ENCODE measurements at regions not wholly inside any gene's neighbourhood (a gene's known extent, or its start where the extent isn't known, plus 50 kb on each side); places are given as distances from the start of the nearest gene placed in this dataset.
"Not testable (repeated sequence)": the region's sequence is repeated elsewhere in the genome, so short reads cannot be mapped to it uniquely, and the experiment has no call there.

DNA sequence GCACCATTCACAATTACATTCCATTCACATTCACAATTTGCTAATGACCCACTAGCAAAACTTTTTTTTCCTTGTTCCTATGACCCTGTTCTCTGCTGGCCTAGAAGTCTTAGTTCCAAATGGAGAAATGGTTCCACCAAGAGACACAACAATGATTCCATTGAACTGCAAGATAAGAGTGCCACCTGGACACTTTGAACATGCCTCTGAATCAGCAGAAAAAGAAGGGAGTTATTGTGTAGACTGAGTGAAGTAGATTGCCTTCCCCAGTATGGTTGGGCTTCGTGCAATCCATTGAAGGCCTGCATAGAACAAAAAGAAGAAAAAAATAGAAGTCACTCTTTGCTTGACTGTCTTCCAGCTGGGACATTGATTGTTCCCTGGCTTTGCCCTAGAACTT is 133.8 kb upstream of the PMCH start:
- POLR2A ChIA-PET, result no interaction called here
- Mint-ChIP-seq H3K4me1 (ENCODE audit: insufficient read depth, unreplicated experiment) (no peaks in the 10 kb centered on the region), H3K4me3 (ENCODE audit: unreplicated experiment) (no peak overlapping the region), H3K9me3 (ENCODE audit: unreplicated experiment) (peaks cover 13% of the 10 kb centered on the region), H3K27me3 (ENCODE audit: insufficient read depth, unreplicated experiment) (no peaks in the 10 kb centered on the region), H3K36me3 (ENCODE audit: insufficient read depth, unreplicated experiment) (no peaks in the 10 kb centered on the region), H3K27ac (ENCODE audit: low read depth, unreplicated experiment) (no peak overlapping the region)
- CTCF ChIA-PET, result no interaction called here
- DNase-seq (ENCODE audit: unreplicated experiment), result no peak
- no TSS peak for BruUV-seq (replicated peaks)
- intact Hi-C loops (cut with micrococcal nuclease), result no loop called here
- TF ChIP-seq, protein P1, sequence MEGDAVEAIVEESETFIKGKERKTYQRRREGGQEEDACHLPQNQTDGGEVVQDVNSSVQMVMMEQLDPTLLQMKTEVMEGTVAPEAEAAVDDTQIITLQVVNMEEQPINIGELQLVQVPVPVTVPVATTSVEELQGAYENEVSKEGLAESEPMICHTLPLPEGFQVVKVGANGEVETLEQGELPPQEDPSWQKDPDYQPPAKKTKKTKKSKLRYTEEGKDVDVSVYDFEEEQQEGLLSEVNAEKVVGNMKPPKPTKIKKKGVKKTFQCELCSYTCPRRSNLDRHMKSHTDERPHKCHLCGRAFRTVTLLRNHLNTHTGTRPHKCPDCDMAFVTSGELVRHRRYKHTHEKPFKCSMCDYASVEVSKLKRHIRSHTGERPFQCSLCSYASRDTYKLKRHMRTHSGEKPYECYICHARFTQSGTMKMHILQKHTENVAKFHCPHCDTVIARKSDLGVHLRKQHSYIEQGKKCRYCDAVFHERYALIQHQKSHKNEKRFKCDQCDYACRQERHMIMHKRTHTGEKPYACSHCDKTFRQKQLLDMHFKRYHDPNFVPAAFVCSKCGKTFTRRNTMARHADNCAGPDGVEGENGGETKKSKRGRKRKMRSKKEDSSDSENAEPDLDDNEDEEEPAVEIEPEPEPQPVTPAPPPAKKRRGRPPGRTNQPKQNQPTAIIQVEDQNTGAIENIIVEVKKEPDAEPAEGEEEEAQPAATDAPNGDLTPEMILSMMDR (IDR thresholded peaks at IDR 0.05; ENCODE audit: unreplicated experiment), result no peak

DNA sequence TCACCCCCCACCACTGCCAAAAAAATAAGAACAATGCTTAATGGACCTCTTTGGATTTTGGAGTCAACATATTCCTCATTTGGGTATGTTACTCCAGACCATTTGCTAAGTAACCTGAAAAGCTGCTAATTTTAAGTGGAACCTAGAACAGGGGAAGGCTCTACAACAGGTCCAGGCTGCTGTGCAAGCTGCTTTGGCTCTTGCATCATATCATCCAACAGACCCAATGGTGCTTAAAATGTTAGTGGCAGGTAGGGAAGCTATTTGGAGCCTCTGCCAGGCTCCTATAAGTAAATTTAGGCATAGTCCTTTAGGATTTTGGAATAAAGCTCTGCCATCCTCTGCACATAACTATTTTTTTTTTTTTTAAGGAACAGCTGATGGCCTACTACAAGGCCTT is 132.2 kb upstream of the PMCH start:
- H3K4me1 Mint-ChIP-seq (ENCODE audit: insufficient read depth, unreplicated experiment), result no peaks in the 10 kb centered on the region
- H3K9me3 Mint-ChIP-seq (ENCODE audit: unreplicated experiment), result peaks cover 2% of the 10 kb centered on the region
- ChIA-PET POLR2A (no interaction called here), CTCF (no interaction called here)
- H3K27ac Mint-ChIP-seq (ENCODE audit: low read depth, unreplicated experiment), result no peak overlapping the region
- no peaks in the 10 kb centered on the region for H3K36me3 Mint-ChIP-seq (ENCODE audit: insufficient read depth, unreplicated experiment)
- H3K4me3 Mint-ChIP-seq (ENCODE audit: unreplicated experiment), result no peak overlapping the region
- DNase-seq (ENCODE audit: unreplicated experiment), result no peak
- intact Hi-C loops (cut with micrococcal nuclease), result no loop called here
- BruUV-seq (replicated peaks), result no TSS peak
- TF ChIP-seq, protein P1 (IDR thresholded peaks at IDR 0.05; ENCODE audit: unreplicated experiment), result no peak
- H3K27me3 Mint-ChIP-seq (ENCODE audit: insufficient read depth, unreplicated experiment), result no peaks in the 10 kb centered on the region

DNA sequence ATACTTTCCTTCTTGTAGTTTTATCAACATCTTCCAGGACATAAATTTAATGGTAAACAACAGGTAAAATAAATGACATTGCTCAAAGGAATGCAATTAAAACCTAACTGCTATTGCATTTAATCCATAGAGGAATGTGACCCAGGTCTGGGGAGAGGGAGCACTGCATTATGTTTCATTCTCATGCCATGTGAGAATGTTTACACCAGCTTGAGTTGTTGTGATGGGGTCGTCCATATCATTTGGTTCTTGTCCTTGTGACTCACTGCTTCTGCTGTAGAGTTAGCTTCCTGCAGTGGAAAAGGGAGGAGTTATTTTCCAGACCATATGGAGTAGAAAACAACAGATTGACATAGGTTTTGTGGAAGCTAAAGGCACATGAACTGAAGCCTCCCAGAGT is 129.3 kb upstream of the PMCH start:
- no peak for DNase-seq (ENCODE audit: unreplicated experiment)
- Mint-ChIP-seq H3K4me3 (ENCODE audit: unreplicated experiment) (no peak overlapping the region), H3K36me3 (ENCODE audit: insufficient read depth, unreplicated experiment) (no peaks in the 10 kb centered on the region), H3K27ac (ENCODE audit: low read depth, unreplicated experiment) (no peak overlapping the region), H3K27me3 (ENCODE audit: insufficient read depth, unreplicated experiment) (no peaks in the 10 kb centered on the region), H3K4me1 (ENCODE audit: insufficient read depth, unreplicated experiment) (no peaks in the 10 kb centered on the region), H3K9me3 (ENCODE audit: unreplicated experiment) (no peaks in the 10 kb centered on the region)
- no TSS peak for BruUV-seq (replicated peaks)
- intact Hi-C loops (cut with micrococcal nuclease), result no loop called here
- ChIA-PET CTCF (interaction anchor here (1.8 kb wide), 1 partner anchor 157 kb away, joined by 4 read pairs; no protein-coding TSS in a partner anchor), POLR2A (no interaction called here)
- TF ChIP-seq, protein P1 (IDR thresholded peaks at IDR 0.05; ENCODE audit: unreplicated experiment), result no peak

DNA sequence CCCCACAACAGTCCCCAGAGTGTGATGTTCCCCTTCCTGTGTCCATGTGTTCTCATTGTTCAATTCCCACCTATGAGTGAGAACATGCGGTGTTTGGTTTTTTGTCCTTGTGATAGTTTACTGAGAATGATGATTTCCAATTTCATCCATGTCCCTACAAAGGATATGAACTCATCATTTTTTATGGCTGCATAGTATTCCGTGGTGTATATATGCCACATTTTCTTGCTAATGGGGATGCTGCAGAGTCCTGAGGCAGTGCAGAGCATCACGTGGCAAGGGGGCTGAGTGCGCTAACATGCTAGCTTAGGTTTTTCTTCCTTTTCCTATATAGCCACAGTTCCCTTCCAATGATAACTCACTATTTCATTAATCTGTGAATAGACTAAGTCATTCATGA is 127.5 kb upstream of the PMCH start:
- CTCF ChIA-PET, result interaction anchor here (0.6 kb wide), 1 partner anchor 56 kb away, joined by 3 read pairs; no protein-coding TSS in a partner anchor
- H3K4me1 Mint-ChIP-seq (ENCODE audit: insufficient read depth, unreplicated experiment); H3K4me3 Mint-ChIP-seq (ENCODE audit: unreplicated experiment); H3K27ac Mint-ChIP-seq (ENCODE audit: low read depth, unreplicated experiment); H3K9me3 Mint-ChIP-seq (ENCODE audit: unreplicated experiment); POLR2A ChIA-PET; DNase-seq (ENCODE audit: unreplicated experiment); BruUV-seq (replicated peaks); H3K27me3 Mint-ChIP-seq (ENCODE audit: insufficient read depth, unreplicated experiment); H3K36me3 Mint-ChIP-seq (ENCODE audit: insufficient read depth, unreplicated experiment); intact Hi-C loops (cut with micrococcal nuclease): not testable (repeated sequence)

DNA sequence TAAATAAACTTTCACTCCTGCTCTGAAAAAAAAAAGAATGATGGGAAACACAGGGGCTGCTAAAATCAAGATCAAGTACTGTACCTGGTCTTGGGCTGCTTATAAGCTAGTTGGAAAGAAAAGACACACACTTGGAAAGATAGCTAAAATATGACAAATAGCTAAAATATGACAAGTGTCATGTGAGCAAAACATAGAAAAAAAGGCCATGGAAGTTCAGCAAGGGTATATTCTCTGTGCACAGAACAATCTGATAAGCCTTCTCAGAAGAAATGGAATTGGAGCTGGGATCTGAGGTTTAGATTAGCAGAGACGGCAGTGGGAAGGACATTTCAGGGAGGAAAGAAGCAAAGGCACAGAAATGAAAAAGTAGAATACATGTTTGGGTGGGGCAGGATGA is 126.2 kb upstream of the PMCH start:
- TF ChIP-seq, protein P1 (IDR thresholded peaks at IDR 0.05; ENCODE audit: unreplicated experiment), result no peak
- no peaks in the 10 kb centered on the region for H3K27me3 Mint-ChIP-seq (ENCODE audit: insufficient read depth, unreplicated experiment)
- no peaks in the 10 kb centered on the region for H3K36me3 Mint-ChIP-seq (ENCODE audit: insufficient read depth, unreplicated experiment)
- BruUV-seq (replicated peaks), result no TSS peak
- CTCF ChIA-PET, result no interaction called here
- H3K9me3 Mint-ChIP-seq (ENCODE audit: unreplicated experiment), result no peaks in the 10 kb centered on the region
- intact Hi-C loops (cut with micrococcal nuclease), result no loop called here
- H3K4me3 Mint-ChIP-seq (ENCODE audit: unreplicated experiment), result no peak overlapping the region
- POLR2A ChIA-PET, result no interaction called here
- H3K27ac Mint-ChIP-seq (ENCODE audit: low read depth, unreplicated experiment), result no peak overlapping the region
- H3K4me1 Mint-ChIP-seq (ENCODE audit: insufficient read depth, unreplicated experiment), result no peaks in the 10 kb centered on the region
- DNase-seq (ENCODE audit: unreplicated experiment), result no peak
